Esophagus squamous epithelium (tissue), 5 donors: ENCODE measurements at regions not wholly inside any gene's neighbourhood (a gene's known extent, or its start where the extent isn't known, plus 50 kb on each side); places are given as distances from the start of the nearest gene placed in this dataset.
A peak's percentile ranks its signal among the peaks of the same experiment; 100 is the strongest.
"Not testable (repeated sequence)": the region's sequence is repeated elsewhere in the genome, so short reads cannot be mapped to it uniquely, and the experiment has no call there.

ENCODE experiments used
- DNase-seq: peaks from one replicate; lab custom pipeline; 2025; lab: John Stamatoyannopoulos, UW
- H3K27ac ChIP-seq, 4 donors: fragments of 200-600 bp; sonication (generic); one replicate each; pipeline ENCODE4 v1.5.1; 2016 to 2019; ENCODE audit warnings: mild to moderate bottlenecking in 1 of 4
- H3K27me3 ChIP-seq, 4 donors: fragments of 200-600 bp; sonication (generic); 1 replicate in 3 of 4; 2 replicates in 1 of 4; pipeline versions ENCODE4 v1.5.1 to v1.6.0; 2017 to 2021; ENCODE audit warnings: antibody characterized with exemption in 1 of 4
- H3K36me3 ChIP-seq, 3 donors: fragments of 200-600 bp; sonication (generic); one replicate each; pipeline ENCODE4 v1.5.1; 2016 to 2019
- H3K4me1 ChIP-seq, 3 donors: fragments of 200-600 bp; sonication (generic); one replicate each; pipeline ENCODE4 v1.5.1; 2017 to 2019
- H3K4me3 ChIP-seq, 4 donors: fragments of 200-600 bp; sonication (generic); 1 replicate in 3 of 4; 2 replicates in 1 of 4; pipeline ENCODE4 v1.5.1; 2016 to 2019; ENCODE audit warnings: mild to moderate bottlenecking in 2 of 4, moderate library complexity in 1 of 4
- H3K9me3 ChIP-seq, 3 donors: fragments of 200-600 bp; sonication (generic); one replicate each; pipeline ENCODE4 v1.5.1; 2016 to 2019
- POLR2A ChIP-seq, 4 donors: fragments of 450-650 bp; IDR thresholded peaks; one replicate each; pipeline ENCODE4 v1.6.1; 2017; ENCODE audit warnings: antibody characterized with exemption in 4 of 4, mild to moderate bottlenecking in 4 of 4, moderate library complexity in 3 of 4
- WGBS, 2 donors: methylation state at CpG; one replicate each; pipeline ENCODE4 v1.1.5; 2018; 5-methylcytosine and 5-hydroxymethylcytosine counted together
- intact Hi-C: fragments of 100-400 bp; cut with DNase I; formaldehyde crosslinking; loops from one replicate; pipeline ENCODE4 v1.15.0; 2022
- TF ChIP-seq, protein P1 (sequence below), 6 experiments: fragments of 450-650 bp in 4 of 6; fragments of 200-600 bp in 2 of 6; sonication (generic) in 2 of 6; IDR thresholded peaks; one replicate each; pipeline ENCODE4 v1.5.1; 2016 to 2019; ENCODE audit warnings: antibody characterized with exemption in 6 of 6, mild to moderate bottlenecking in 4 of 6, moderate library complexity in 4 of 6
- donor health status: DM: yes; HTN: yes; CAD: no.

DNA sequence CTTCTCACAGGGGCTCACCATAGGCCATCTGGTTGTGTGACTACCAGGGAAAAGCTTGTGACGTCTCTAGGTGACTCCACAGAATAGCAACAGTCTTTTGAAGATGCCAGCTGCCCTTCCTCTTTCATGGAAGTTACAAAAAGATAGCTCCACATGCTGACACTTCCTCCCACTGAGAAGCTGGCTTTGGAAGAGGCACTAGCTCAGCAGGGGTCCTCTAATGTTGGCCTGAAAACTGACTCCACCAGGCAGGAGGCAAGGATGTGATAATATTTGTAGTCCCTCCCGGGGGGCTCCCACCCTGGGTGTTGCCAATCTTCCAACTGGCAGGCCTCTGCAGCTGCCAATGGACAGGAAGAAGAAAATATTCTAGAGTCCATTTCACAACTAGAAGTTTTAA, 343.5 kb downstream of the NEK10 start:
- TF ChIP-seq, protein P1, sequence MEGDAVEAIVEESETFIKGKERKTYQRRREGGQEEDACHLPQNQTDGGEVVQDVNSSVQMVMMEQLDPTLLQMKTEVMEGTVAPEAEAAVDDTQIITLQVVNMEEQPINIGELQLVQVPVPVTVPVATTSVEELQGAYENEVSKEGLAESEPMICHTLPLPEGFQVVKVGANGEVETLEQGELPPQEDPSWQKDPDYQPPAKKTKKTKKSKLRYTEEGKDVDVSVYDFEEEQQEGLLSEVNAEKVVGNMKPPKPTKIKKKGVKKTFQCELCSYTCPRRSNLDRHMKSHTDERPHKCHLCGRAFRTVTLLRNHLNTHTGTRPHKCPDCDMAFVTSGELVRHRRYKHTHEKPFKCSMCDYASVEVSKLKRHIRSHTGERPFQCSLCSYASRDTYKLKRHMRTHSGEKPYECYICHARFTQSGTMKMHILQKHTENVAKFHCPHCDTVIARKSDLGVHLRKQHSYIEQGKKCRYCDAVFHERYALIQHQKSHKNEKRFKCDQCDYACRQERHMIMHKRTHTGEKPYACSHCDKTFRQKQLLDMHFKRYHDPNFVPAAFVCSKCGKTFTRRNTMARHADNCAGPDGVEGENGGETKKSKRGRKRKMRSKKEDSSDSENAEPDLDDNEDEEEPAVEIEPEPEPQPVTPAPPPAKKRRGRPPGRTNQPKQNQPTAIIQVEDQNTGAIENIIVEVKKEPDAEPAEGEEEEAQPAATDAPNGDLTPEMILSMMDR (IDR thresholded peaks at IDR 0.05) = no peak
- TF ChIP-seq POLR2A (IDR thresholded peaks at IDR 0.05) = no peak
- no peaks in the 10 kb centered on the region for H3K27me3 ChIP-seq
- H3K36me3 ChIP-seq = no peaks in the 10 kb centered on the region
- H3K4me1 ChIP-seq = peaks cover 0 to 8% (median 0%) of the 10 kb centered on the region in 3 donors
- 51 to 61% methylated on average over 2 of the region's 2 CpGs for WGBS, 2 donors
- no peak overlapping the region for H3K27ac ChIP-seq
- intact Hi-C loops = no loop called here
- no peak overlapping the region for H3K4me3 ChIP-seq
- DNase-seq = no peak
- H3K9me3 ChIP-seq = no peaks in the 10 kb centered on the region

DNA sequence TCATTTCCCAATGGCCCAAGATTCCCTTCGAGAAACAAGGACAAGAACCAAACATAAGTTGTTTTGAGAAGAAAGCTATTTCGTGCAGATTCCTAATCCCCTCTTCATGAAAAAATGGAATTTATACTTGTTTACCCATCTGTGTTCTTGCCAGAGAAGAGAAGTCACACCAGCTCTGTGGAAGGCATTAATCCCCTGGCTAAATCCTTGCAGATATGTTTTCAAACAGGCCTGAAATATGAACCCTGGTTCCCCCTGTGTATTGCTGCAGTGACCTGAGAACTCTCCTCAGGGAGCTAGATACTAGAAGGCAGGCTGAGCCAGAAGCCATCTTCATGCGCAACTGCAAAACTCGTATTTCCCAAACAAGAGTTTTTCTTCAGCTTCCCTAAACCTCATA, 337.7 kb downstream of the NEK10 start:
- Histone ChIP-seq H3K4me1 (peaks cover 0 to 29% (median 0%) of the 10 kb centered on the region in 3 donors), H3K4me3 (no peak overlapping the region), H3K27ac (peak overlapping the region in 2 of 4 donors; percentile 51 to 64), H3K9me3 (no peaks in the 10 kb centered on the region), H3K27me3 (no peaks in the 10 kb centered on the region), H3K36me3 (no peaks in the 10 kb centered on the region)
- no peak for DNase-seq
- TF ChIP-seq POLR2A (IDR thresholded peaks at IDR 0.05) = no peak
- TF ChIP-seq, protein P1 (IDR thresholded peaks at IDR 0.05) = no peak
- 36 to 42% methylated on average over 4 of the region's 4 CpGs for WGBS, 2 donors
- intact Hi-C loops = no loop called here

DNA sequence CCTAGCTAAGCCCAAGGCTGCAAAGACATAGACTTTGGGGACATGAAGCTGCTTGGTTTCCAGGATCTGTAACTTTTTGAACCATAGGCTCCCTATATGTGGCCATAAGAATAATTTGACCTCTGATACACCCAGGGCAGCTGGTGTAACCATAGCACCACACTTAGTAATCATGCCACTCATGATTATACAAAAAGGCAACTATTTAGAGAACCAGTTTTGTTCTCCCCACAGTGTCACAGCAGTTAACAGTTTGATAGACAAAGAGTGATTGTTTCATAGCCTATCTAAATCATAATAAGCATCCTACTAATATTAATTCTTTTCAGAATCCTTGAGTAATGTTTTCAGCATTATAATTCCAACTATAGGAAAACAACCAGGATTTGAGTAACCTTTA, 334.9 kb downstream of the NEK10 start:
- peaks cover 0 to 29% (median 0%) of the 10 kb centered on the region in 3 donors for H3K4me1 ChIP-seq
- intact Hi-C loops = no loop called here
- no peak for TF ChIP-seq POLR2A (IDR thresholded peaks at IDR 0.05)
- TF ChIP-seq, protein P1 (IDR thresholded peaks at IDR 0.05) = no peak
- DNase-seq = no peak
- H3K9me3 ChIP-seq = no peaks in the 10 kb centered on the region
- H3K27ac ChIP-seq = no peak overlapping the region
- no peaks in the 10 kb centered on the region for H3K36me3 ChIP-seq
- no peaks in the 10 kb centered on the region for H3K27me3 ChIP-seq
- H3K4me3 ChIP-seq = no peak overlapping the region

DNA sequence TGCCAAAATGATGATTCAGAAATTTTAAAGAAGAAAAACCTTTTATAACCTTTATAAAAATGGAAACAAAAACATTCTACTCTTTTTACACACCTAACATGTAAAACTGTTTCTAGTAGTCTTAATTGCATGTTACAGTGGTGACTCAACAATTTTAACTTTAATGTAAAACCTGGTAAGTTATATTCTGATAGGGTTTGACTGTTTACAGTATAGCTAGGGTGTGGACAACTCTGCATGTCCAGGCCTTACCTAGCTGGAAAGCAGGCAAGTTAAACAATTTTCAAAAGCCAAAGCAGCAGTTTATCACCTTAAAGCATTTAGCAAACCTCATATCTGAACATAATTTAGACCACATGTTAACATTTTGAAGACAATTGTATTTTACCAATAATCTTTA, 328.5 kb downstream of the NEK10 start:
- TF ChIP-seq, protein P1 (IDR thresholded peaks at IDR 0.05) = no peak
- no peak for TF ChIP-seq POLR2A (IDR thresholded peaks at IDR 0.05)
- intact Hi-C loops = no loop called here

DNA sequence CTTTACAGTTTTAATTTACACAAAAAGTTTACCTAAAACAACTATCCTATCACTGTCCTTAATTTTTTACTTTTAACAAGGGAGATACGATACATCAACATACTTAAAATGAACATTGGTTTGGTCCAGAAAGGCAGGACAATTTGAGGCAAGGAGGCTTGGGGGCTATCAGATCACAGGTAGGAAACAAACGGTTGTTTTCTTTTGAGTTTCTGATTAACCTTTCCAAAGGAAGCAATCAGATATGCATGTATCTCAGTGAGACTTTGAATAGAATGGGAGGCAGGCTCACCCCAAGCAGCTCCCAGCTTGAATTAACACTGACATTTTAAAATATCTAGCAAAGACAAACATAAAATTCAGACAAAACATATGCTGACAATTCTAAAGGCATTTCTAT, 326.6 kb downstream of the NEK10 start:
- H3K4me1 ChIP-seq = peaks cover 0 to 35% (median 4%) of the 10 kb centered on the region in 3 donors
- H3K9me3 ChIP-seq, intact Hi-C loops, H3K4me3 ChIP-seq, H3K36me3 ChIP-seq, H3K27ac ChIP-seq, DNase-seq, H3K27me3 ChIP-seq: not testable (repeated sequence)
- 77 to 79% methylated on average over 2 of the region's 2 CpGs for WGBS, 2 donors

More for the DNA sequence above, 328.5 kb downstream of the NEK10 start:
- DNase-seq = no peak
- Histone ChIP-seq H3K9me3 (no peaks in the 10 kb centered on the region), H3K36me3 (no peaks in the 10 kb centered on the region), H3K27ac (peak overlapping the region in 1 of 4 donors; percentile 21), H3K27me3 (no peaks in the 10 kb centered on the region), H3K4me3 (no peak overlapping the region), H3K4me1 (peaks cover 0 to 18% (median 0%) of the 10 kb centered on the region in 3 donors)
